ENCODE measurements at regions not wholly inside any gene's neighbourhood (a gene's known extent, or its start where the extent isn't known, plus 50 kb on each side); places are given as distances from the start of the nearest gene placed in this dataset.

DNA sequence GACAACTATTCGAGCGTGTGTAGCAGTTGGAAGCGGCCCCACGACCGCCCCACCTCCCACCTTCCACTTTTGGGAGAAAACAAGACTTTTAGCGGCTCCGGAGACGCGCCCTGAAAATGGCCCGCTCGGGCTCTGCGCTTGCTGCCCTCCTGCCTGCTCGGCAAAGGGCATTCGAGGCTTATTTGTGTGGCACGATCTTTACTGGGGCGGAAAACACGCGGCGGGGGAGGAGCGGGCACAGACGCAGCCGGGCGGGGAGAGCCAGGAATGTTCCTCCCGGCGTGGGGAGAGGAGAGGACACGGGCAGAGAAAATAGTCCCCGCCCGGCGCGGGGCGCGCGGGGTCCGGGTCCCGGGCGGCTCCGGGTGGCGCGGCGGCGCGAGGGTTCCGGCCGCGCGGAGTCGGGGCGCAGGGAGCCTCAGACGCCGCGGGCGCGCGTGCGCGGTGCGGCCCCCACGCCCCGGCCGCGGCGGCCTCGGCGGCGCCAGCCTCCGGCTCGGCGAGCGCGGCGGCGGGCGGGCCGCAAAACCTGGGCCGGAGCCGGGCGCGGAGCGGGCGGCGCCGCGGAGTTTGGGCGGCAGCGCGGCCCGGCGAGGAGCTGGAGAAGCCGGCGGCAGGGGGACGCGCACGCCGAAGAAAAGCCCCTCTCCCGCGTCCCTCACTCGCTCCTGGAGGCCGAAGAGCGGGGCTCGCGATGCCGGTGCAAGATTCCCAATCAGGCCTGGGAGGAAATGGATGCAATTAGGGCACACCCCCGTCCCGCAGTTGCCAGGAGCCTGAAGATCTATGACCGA is 90.0 kb upstream of the ARID1B start:
- TF ChIP-seq CTCF (IDR thresholded peaks at IDR 0.05) (peak in 2 of 6 experiments; percentile 3 to 19), POLR2AphosphoS5 (IDR thresholded peaks at IDR 0.05) (peak; percentile 82 to 85), EP300 (IDR thresholded peaks at IDR 0.05) (peak in 1 of 4 donors; percentile 26), POLR2A (IDR thresholded peaks at IDR 0.05) (peak; percentile 41 to 91 (median 66))
- DNase-seq, result peak; percentile 88 to 98
- H3K4me3 ChIP-seq, result peak overlapping the region; percentile 46 to 72 (median 67)
- H3K27me3 ChIP-seq, result no peaks in the 10 kb centered on the region
- H3K9me3 ChIP-seq, result no peaks in the 10 kb centered on the region
- peak; percentile 96 for ATAC-seq (ENCODE audit: low FRiP score in 2 of 2)
- 1 to 2% methylated on average over 42 to 43 of the region's 105 CpGs for WGBS, 2 donors
- H3K36me3 ChIP-seq, result no peaks in the 10 kb centered on the region
- peaks cover 0 to 13% (median 7%) of the 10 kb centered on the region in 4 donors for H3K4me1 ChIP-seq
- peak overlapping the region; percentile 98 to 99 (median 98) for H3K27ac ChIP-seq

DNA sequence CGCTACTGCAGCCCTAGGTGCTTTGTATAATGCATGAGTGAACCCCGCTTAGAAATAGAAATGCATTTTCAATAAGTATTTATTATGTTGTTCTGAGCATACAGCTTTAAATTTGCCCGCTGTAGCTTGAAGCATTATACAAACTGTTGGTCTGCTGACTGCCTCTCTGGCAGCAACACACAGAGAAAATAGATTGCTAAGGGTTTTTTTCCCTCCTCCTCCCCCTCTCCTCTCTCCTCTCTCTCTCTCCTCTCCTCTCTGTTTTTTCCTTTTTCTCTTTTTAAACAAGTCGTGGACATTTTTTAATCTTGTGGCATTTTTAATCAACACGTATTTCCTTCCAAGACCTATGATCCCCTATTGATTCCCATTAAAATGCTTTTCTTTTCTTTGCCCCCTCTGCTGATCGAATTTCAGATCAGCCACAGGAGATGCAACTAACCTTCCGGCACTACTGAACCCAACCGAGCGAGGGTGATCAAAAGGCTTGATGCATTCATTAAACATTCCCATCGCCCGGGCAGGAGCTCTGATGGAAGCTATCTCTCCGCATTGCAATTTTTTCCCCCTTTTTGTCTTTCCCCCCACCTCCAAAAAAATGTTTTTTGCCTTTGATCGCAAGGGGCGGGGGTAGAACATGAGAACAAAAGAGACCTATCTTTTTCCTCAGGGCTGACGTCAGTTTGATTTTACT is 90.7 kb upstream of the ARID1B start:
- H3K27ac ChIP-seq, result peak overlapping the region; percentile 98 to 99 (median 98)
- H3K27me3 ChIP-seq, result no peaks in the 10 kb centered on the region
- no peaks in the 10 kb centered on the region for H3K9me3 ChIP-seq
- TF ChIP-seq EP300 (IDR thresholded peaks at IDR 0.05), result no peak
- peak in 5 of 6 experiments; percentile 25 to 59 (median 34) for TF ChIP-seq CTCF (IDR thresholded peaks at IDR 0.05)
- H3K36me3 ChIP-seq, result no peaks in the 10 kb centered on the region
- ATAC-seq (ENCODE audit: low FRiP score in 2 of 2) (peak; percentile 65 to 67), DNase-seq (peak in 1 of 2 donors; percentile 33)
- peak overlapping the region; percentile 46 to 72 (median 67) for H3K4me3 ChIP-seq
- peaks cover 0 to 13% (median 7%) of the 10 kb centered on the region in 4 donors for H3K4me1 ChIP-seq
- WGBS, 2 donors, result 1% methylated on average over 15 of the region's 15 CpGs

DNA sequence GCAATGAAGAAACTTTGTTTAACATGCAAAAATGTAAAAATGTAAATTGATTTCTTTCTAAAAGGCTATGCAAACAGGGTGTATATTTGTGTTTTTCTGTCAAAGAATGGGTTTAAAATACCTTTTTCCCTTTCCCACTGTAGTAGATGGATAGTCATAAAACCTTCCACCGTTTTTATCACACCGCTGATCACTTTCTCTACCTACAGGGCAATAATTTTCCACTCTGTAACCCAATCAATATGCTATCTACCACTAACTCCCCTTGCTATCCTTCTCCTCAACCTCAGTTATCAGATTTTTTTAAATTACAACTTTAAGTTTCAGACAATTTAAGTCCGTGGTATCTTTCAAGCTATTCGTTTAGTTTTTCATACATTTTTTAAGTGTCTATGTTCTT is 91.4 kb upstream of the ARID1B start:
- peak overlapping the region; percentile 98 to 99 (median 98) for H3K27ac ChIP-seq
- H3K27me3 ChIP-seq, result no peaks in the 10 kb centered on the region
- TF ChIP-seq CTCF (IDR thresholded peaks at IDR 0.05), result no peak
- no peak for TF ChIP-seq EP300 (IDR thresholded peaks at IDR 0.05)
- no peak for TF ChIP-seq POLR2AphosphoS5 (IDR thresholded peaks at IDR 0.05)
- TF ChIP-seq POLR2A (IDR thresholded peaks at IDR 0.05), result no peak
- peak overlapping the region in 3 of 4 donors; percentile 63 to 72 (median 71) for H3K4me3 ChIP-seq
- peaks cover 0 to 13% (median 7%) of the 10 kb centered on the region in 4 donors for H3K4me1 ChIP-seq
- 22 to 34% methylated on average over 4 of the region's 4 CpGs for WGBS, 2 donors
- H3K9me3 ChIP-seq, result no peaks in the 10 kb centered on the region
- no peaks in the 10 kb centered on the region for H3K36me3 ChIP-seq
- ATAC-seq (ENCODE audit: low FRiP score in 2 of 2) (no peak), DNase-seq (no peak)

- Histone ChIP-seq H3K36me3 (no peaks in the 10 kb centered on the region), H3K27me3 (no peaks in the 10 kb centered on the region), H3K4me3 (no peak overlapping the region), H3K27ac (no peak overlapping the region), H3K4me1 (peaks cover 0 to 13% (median 7%) of the 10 kb centered on the region in 4 donors), H3K9me3 (no peaks in the 10 kb centered on the region)
- DNase-seq (no peak), ATAC-seq (ENCODE audit: low FRiP score in 2 of 2) (no peak)
- TF ChIP-seq EP300 (IDR thresholded peaks at IDR 0.05) (no peak), POLR2A (IDR thresholded peaks at IDR 0.05) (no peak), CTCF (IDR thresholded peaks at IDR 0.05) (no peak), POLR2AphosphoS5 (IDR thresholded peaks at IDR 0.05) (no peak)
- WGBS, 2 donors, result 84 to 89% methylated on average over 5 of the region's 5 CpGs
Measured at GRCh38 chr6:156683821-156684220, 93.4 kb upstream of the ARID1B start.

All from upper lobe of left lung (tissue), 6 donors.